ENCODE measurements at regions not wholly inside any gene's neighbourhood (a gene's known extent, or its start where the extent isn't known, plus 50 kb on each side); places are given as distances from the start of the nearest gene placed in this dataset.
"Not testable (repeated sequence)": the region's sequence is repeated elsewhere in the genome, so short reads cannot be mapped to it uniquely, and the experiment has no call there.

- DNase-seq = no peak
Measured at GRCh38 chr2:4140281-4140970, 437.1 kb downstream of the DCDC2C start.

- no peak for DNase-seq
Measured at GRCh38 chr2:4144731-4145130, 441.4 kb downstream of the DCDC2C start.

DNA sequence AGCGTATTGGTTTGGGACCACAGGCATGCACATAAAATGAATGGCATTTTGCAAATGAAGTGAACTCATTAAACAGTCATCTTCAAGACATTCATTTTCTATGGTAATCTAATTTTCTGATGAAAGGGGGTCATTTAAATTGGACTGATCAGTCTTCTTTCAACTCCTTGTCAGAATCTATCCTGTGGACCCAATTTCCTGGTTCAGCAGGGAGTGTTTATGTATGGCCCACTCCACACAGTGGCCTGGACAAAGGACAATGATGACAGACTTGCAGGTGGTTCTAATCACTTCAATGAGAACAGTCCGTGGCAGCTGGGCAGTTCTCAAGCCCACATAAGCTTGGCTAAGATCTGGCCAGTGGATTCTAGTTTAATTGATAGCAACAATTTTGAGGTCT lies 448.1 kb downstream of the DCDC2C start:
- DNase-seq = no peak

- no peak for DNase-seq
Measured at GRCh38 chr2:4152051-4152450, 448.7 kb downstream of the DCDC2C start.

DNA sequence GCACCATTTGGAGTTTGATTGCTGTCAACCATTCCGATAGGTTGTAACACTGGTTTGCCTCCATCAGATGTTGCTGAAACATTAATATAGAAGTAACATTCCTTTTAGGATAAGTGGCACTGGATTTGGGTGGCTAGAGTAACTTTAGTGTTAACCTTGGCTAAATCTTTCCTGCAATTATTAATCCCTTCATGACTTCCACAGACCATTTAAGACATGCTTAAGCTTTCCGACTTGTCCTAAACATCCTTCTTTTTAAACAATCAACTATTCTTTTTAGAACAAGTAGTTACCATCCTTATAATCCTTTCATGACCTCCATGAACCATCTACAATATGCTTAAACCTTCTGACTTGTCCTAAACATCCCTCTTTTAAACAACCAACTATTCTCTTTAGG lies 465.5 kb downstream of the DCDC2C start:
- DNase-seq = no peak

DNA sequence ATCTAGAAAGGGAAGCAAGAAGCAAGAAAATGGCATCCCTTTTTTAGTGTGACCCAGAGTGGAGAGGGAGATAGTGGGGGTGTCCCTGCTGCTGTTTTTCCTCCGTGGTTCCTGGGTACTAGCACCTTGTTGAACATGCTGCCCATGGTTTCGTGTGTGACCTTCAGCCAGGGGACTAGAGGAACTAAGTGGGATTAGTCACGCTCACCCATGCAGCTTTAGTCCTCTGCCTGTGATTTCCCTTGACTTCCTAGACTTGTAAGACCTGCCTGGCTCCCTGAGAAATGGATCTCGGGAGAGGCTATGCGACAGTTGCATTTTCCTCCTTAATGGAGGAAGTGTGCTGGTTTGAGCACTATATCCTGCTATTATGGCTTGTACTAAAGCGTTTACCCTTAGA lies 471.4 kb downstream of the DCDC2C start:
- no peak for DNase-seq

GRCh38 chr2:4175343-4175742 lies 472.0 kb downstream of the DCDC2C start:
- DNase-seq = no peak

GRCh38 chr2:4180631-4181030 lies 477.3 kb downstream of the DCDC2C start:
- DNase-seq = no peak

- DNase-seq = no peak
Measured at GRCh38 chr2:4181062-4181461, 477.7 kb downstream of the DCDC2C start.

DNA sequence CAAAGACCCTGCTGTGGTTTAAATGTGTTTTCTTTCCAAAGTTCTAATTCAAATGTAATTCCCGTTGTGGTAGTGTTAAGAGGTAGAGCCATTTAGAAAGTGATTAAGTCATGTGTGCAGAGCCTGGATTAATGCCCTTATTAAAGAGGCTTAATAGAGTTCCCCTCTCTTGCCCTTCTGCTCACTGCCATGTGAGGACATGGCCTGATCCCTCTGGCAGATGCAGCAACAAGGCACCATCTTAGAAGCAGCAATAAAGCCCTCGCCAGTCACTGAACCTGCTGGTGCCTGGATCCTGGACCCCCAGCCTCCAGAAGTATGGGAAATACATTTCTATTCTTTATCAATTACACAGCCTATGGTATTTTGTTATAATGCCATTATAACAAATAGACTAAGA lies 485.2 kb downstream of the DCDC2C start:
- DNase-seq = no peak

- no peak for DNase-seq
Measured at GRCh38 chr2:4190548-4190947, 487.2 kb downstream of the DCDC2C start.

DNA sequence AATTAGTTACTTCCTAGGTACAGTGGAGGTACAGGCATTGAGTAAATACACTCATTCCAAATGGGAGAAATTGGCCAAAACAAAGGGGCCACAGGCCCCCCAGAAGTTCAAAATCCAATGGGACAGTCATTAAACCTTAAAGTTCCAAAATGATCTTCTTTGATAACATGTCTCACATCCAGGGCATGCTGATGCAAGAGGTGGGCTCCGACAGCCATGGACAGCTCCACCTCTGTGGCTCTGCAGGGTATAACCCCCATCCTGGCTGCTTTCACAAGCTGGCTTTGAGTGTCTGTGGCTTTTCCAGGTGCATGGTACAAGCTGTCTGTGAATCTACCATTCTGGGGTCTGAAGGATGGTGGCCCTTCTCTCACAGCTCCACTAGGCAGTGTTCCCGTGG lies 488.7 kb downstream of the DCDC2C start:
- DNase-seq = no peak

- DNase-seq = no peak
Measured at GRCh38 chr2:4214444-4215205, 511.2 kb downstream of the DCDC2C start.

- DNase-seq = no peak
Measured at GRCh38 chr2:4217737-4218136, 514.4 kb downstream of the DCDC2C start.

- DNase-seq = no peak
Measured at GRCh38 chr2:4219101-4219500, 515.7 kb downstream of the DCDC2C start.

- no peak for DNase-seq
Measured at GRCh38 chr2:4219571-4219970, 516.2 kb downstream of the DCDC2C start.

DNA sequence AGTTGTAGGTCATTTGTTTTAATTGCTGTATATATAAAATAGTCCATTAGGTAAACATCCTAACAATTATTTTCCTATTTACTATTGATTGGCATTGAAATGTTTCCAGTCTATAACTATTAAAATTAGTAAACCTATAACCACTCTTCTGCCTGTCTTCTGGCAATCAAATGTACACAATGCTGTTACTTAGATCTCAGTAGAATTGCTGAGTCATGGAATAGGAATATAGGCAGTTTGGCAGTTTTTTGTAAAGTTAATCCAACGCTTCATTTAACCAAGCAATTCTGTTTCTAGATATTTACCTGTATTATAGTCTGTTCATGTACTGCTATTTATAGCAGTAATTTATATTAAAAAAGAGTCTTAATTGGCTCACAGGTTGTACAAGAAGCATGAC lies 518.1 kb downstream of the DCDC2C start:
- no peak for DNase-seq

DNA sequence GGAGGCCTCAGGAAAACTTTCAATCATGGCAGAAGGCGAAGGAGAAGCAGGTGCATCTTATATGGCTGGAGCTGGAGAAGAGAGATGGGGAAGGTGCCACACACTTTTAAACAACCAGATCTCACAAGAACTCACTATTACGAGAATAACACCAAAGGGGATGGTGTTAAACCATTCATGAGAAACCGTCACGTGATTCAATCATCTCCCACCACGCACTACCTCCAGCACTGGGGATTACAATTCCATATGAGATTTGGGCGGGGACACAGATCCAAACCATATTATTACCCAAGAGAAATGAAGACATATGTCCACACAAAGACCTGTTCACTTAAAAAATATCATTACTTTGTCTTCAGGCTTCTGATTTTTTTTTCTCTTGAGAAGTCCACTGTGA lies 518.5 kb downstream of the DCDC2C start:
- DNase-seq = no peak

GRCh38 chr2:4244422-4244821 lies 541.0 kb downstream of the DCDC2C start:
- not testable (repeated sequence) for DNase-seq

DNA sequence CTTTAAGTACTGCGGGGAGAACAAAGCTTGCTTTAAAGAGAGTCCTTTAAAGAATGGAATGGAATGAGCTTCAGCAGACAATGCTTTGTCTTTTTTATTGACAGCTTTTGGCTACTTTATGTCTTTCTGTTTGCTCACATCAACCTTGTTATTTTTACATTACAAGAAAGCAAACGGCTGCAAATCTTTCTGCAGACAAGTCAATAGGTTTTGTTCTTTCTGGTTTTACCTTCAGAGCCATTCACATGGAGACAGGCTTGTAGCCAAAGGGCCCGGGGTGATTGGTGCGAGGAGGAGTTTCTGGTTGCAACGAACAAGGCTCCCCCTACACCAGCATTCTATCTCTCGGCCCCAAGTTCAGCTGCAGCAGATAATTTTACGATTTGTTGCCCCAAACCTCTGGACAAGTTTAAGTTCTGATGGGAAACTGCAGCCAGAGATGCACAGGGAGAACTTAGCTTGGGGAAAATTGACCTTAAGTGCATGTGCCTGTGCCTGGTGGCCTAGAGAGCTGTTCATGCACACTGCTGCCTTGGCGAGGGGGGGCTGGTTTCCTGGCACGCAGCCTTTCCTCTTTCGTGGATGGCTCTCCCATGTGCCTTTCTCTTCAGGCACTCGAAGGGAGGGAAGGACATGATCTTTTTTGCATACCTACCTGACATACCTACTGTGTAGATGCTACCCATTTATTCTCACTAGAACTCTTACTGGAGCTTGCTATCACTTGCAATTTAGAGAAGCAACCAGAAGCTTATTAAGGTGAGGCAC lies 543.2 kb downstream of the DCDC2C start:
- DNase-seq = no peak

- DNase-seq = no peak
Measured at GRCh38 chr2:4247791-4248190, 544.4 kb downstream of the DCDC2C start.

DNA sequence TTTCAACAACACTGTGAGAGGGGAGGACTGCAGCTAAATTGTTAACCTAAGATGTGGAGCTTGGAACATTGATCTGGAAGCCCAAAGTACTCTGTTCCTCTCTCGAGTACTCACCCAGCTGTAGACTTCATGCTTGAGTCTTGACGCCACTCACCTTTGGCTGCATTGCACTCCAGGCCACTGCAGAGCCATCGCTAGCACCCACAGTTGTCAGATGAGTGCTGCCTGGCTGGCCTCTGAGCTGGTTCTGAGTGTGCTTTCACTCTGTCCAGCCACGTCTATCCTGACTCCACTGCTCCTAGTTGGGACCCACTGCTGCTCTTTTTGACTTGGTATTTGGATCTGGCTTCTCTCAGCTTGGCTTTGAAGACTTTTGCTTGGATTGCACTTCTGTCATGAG lies 552.1 kb downstream of the DCDC2C start:
- DNase-seq = no peak

DNA sequence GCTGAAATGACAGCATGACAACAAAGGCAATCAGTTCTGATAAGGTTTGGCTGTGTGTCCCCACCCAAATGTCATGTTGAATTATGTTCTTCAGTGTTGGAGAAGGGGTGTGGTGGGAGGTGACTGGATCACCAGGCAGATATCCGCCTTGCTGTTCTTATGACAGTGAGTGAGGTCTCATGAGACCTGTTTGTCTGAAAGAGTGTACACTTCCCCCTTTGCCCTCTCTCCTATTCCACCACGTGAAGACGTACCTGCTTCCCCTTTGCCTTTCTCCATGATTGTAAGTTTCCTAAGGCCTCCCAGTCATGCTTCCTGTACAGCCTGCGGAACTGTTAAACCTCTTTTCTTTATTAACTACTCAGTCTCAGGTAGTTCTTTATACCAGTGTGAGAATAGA lies 553.0 kb downstream of the DCDC2C start:
- DNase-seq = no peak

GRCh38 chr2:4258563-4258962 lies 555.2 kb downstream of the DCDC2C start:
- no peak for DNase-seq

Data from fibroblast of skin of abdomen (primary cell).